Ovary (tissue), 7 donors: ENCODE measurements at regions not wholly inside any gene's neighbourhood (a gene's known extent, or its start where the extent isn't known, plus 50 kb on each side); places are given as distances from the start of the nearest gene placed in this dataset.

Experiments
- DNase-seq, 5 donors: peaks; one replicate each; pipeline ENCODE4 v3.0.0-alpha.2; 2019 to 2020
- H3K27ac ChIP-seq, 2 donors: fragments of 200-600 bp; one replicate each; pipeline versions ENCODE4 v1.5.1 to v1.8.0; 2019 to 2022
- H3K27me3 ChIP-seq: fragments of 200-600 bp; one replicate; pipeline ENCODE4 v1.8.0; 2022
- H3K36me3 ChIP-seq: fragments of 200-600 bp; sonication (generic); one replicate; pipeline ENCODE4 v1.5.1; 2019
- H3K4me1 ChIP-seq: one replicate; pipeline ENCODE4 v1.8.1; 2013; ENCODE audit warnings: mild to moderate bottlenecking, moderate library complexity; ENCODE audit not compliant: insufficient read depth
- H3K4me3 ChIP-seq: fragments of 200-600 bp; sonication (generic); one replicate; pipeline ENCODE4 v1.5.1; 2017
- H3K9me3 ChIP-seq, 2 donors: fragments of 200-600 bp in 1 of 2; sonication (generic) in 1 of 2; one replicate each; pipeline versions ENCODE4 v1.5.1 to v1.8.1; 2013 to 2019; ENCODE audit warnings: mild to moderate bottlenecking in 1 of 2, moderate library complexity in 1 of 2
- EP300 ChIP-seq: sonication (generic); formaldehyde crosslinking; IDR thresholded peaks from one replicate; pipeline ENCODE4 v1.6.1; 2017; ENCODE audit warnings: antibody characterized with exemption
- POLR2A ChIP-seq: fragments of 450-650 bp; IDR thresholded peaks from one replicate; pipeline ENCODE4 v1.6.1; 2017; ENCODE audit warnings: antibody characterized with exemption, mild to moderate bottlenecking, moderate library complexity
- WGBS, 3 donors: extraction: QIAGEN DNeasy Blood & Tissue Kit in 1 of 3; methylation state at CpG; one replicate each; pipeline versions ENCODE4 v1.1.5 to v1.1.7; 2013 to 2017; 5-methylcytosine and 5-hydroxymethylcytosine counted together
- intact Hi-C, 4 donors: fragments of 100-400 bp; cut with DNase I; formaldehyde crosslinking; loops; one replicate each; pipeline versions ENCODE4 v1.11.0 to v1.15.1; 2022 to 2023
- TF ChIP-seq, protein P1 (sequence below), 3 donors: fragments of 450-650 bp in 2 of 3; fragments of 200-600 bp in 1 of 3; IDR thresholded peaks; one replicate each; pipeline versions ENCODE4 v1.5.1 to v1.8.0; 2016 to 2022; ENCODE audit warnings: antibody characterized with exemption in 3 of 3, mild to moderate bottlenecking in 1 of 3
- donor health status: DM: no; HTN: no; CAD: no; lungs with moderate emphysema.
- donor health status: DM: no; HTN: no; CAD: no.
- donor health status: Bipolar disorder and iron deficiency.
- donor health status: DM: no; HTN: no; CAD: no.
- donor health status: DM: yes; HTN: yes; CAD: no.

DNA sequence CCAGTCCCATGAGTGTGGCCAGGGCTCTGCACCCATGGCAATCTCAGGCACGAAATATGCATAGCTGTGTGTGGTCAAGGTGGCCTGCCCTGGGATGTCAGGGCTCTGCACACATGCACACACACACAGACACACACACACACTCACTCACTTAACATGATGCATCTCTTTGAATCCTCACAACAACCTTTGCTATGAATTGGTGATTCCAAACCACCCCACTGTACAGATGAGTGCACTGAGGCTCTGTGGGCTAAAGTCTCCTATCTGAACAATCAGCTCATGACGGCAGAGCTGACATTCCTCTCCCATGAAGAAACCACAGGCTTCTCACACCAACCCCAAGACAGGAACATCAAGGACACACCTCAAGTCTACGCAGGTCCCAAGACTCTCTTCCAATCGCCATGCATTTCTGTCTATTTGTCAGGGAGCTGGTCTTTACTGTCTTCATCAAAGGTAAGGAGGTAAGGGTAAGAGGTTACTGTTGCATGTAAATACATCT, 131.6 kb downstream of the ETS2 start:
- Histone ChIP-seq H3K9me3 (no peaks in the 10 kb centered on the region), H3K4me1 (no peaks in the 10 kb centered on the region), H3K27ac (no peak overlapping the region), H3K4me3 (no peak overlapping the region), H3K36me3 (no peaks in the 10 kb centered on the region), H3K27me3 (no peaks in the 10 kb centered on the region)
- intact Hi-C loops: no loop called here
- WGBS, 3 donors: 92 to 99% (median 97%) methylated on average over 4 of the region's 4 CpGs
- no peak for DNase-seq
- TF ChIP-seq EP300: no peak

DNA sequence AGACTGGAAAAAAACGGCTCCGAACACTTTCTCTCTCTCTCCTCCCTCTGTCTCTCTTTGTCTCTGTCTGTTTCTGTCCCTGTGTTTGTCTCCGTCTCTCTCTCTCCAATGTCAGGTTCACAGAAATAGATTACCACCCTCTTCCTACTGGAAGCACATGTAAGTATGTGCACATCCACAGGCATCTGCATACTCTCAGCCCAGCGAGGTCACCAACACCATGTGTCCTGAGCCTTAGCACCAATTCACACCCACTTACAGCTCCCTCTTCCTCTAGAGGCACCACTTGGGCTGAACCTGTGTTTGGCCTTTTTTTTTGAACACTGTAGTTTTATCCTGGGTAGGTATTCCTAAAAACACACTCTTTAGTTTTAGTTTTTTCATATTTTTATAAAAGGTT, 130.5 kb downstream of the ETS2 start:
- Histone ChIP-seq H3K36me3 (no peaks in the 10 kb centered on the region), H3K4me1 (no peaks in the 10 kb centered on the region), H3K4me3 (no peak overlapping the region), H3K27ac (no peak overlapping the region), H3K27me3 (no peaks in the 10 kb centered on the region), H3K9me3 (no peaks in the 10 kb centered on the region)
- intact Hi-C loops: no loop called here
- TF ChIP-seq, protein P1, sequence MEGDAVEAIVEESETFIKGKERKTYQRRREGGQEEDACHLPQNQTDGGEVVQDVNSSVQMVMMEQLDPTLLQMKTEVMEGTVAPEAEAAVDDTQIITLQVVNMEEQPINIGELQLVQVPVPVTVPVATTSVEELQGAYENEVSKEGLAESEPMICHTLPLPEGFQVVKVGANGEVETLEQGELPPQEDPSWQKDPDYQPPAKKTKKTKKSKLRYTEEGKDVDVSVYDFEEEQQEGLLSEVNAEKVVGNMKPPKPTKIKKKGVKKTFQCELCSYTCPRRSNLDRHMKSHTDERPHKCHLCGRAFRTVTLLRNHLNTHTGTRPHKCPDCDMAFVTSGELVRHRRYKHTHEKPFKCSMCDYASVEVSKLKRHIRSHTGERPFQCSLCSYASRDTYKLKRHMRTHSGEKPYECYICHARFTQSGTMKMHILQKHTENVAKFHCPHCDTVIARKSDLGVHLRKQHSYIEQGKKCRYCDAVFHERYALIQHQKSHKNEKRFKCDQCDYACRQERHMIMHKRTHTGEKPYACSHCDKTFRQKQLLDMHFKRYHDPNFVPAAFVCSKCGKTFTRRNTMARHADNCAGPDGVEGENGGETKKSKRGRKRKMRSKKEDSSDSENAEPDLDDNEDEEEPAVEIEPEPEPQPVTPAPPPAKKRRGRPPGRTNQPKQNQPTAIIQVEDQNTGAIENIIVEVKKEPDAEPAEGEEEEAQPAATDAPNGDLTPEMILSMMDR (IDR thresholded peaks at IDR 0.05): no peak
- no peak for TF ChIP-seq POLR2A
- TF ChIP-seq EP300: no peak
- 61 to 81% (median 75%) methylated on average over 4 of the region's 4 CpGs for WGBS, 3 donors
- DNase-seq: no peak

DNA sequence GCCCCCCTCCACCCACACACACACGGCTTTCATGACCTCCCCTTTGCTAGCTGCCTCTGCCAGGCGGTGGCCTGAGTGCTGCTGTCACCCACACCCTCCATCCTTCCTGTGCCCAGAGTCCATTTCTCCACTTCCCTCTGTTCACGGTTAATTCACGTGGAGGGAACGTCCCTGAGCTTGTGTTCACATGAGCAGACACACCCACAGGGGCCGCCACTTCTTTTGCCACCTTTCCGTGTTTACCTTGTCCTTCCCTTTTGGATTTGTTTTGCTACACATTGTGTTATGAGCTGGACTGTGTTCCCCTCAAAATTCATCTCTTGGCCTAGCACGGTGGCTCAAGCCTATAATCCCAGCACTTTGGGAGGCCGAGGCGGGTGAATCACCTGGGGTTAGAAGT, 128.0 kb downstream of the ETS2 start:
- 91 to 95% (median 95%) methylated on average over 10 of the region's 10 CpGs for WGBS, 3 donors
- TF ChIP-seq EP300: no peak
- no peak overlapping the region for H3K27ac ChIP-seq

DNA sequence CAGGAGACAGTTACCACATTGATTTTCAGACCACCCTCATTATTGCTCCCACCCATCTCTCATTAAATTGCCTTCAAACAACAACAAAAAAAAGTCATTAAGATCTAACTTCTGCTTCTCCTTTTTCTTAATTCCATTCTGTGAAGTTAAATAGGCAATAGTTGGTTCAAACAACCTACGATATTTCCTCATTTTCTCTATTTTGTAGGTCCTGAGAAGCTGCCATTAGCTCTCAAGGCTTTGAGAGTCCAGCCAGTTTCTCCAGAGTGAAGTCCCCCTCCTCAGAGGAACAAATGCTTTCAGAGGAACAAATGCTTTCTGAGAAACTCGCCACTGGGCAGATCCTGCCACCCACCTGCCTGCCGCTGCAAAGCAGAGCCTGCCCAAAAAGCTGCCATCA, 125.6 kb downstream of the ETS2 start:
- no peak overlapping the region for H3K27ac ChIP-seq
- H3K4me3 ChIP-seq: no peak overlapping the region
- 93 to 99% (median 95%) methylated on average over 3 of the region's 3 CpGs for WGBS, 3 donors
- intact Hi-C loops: no loop called here
- no peak for DNase-seq
- no peak for TF ChIP-seq EP300
- TF ChIP-seq, protein P1 (IDR thresholded peaks at IDR 0.05): no peak
- TF ChIP-seq POLR2A: no peak
- H3K36me3 ChIP-seq: no peaks in the 10 kb centered on the region
- no peaks in the 10 kb centered on the region for H3K4me1 ChIP-seq
- no peaks in the 10 kb centered on the region for H3K27me3 ChIP-seq
- H3K9me3 ChIP-seq: no peaks in the 10 kb centered on the region

More for the DNA sequence above, 128.0 kb downstream of the ETS2 start:
- H3K4me1 ChIP-seq: no peaks in the 10 kb centered on the region
- no peaks in the 10 kb centered on the region for H3K9me3 ChIP-seq
- no peak overlapping the region for H3K4me3 ChIP-seq
- H3K36me3 ChIP-seq: no peaks in the 10 kb centered on the region
- intact Hi-C loops: no loop called here
- no peak for DNase-seq
- H3K27me3 ChIP-seq: no peaks in the 10 kb centered on the region

DNA sequence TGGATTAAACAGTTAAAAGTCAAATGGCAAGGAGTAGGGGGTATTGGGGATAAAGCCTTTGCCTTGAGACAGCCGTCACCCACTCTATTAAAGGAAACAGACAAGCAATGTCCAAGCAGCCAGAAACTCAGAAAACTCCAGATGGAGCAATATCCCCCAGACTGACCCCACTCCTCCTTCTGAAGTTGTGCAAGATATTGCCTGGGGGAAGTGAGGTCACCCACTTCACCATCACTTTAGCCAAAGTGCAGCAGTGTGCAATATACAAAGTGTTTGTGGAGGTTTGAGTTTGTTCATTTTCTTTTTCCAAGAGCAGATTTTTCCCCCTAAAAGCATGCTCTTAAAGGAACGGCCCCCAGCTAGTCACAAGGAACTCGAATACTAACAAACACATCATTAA, 125.1 kb downstream of the ETS2 start:
- H3K27ac ChIP-seq: no peak overlapping the region
- no peaks in the 10 kb centered on the region for H3K9me3 ChIP-seq
- intact Hi-C loops: no loop called here
- H3K4me1 ChIP-seq: peaks cover 1% of the 10 kb centered on the region
- WGBS, 3 donors: 37 to 48% (median 37%) methylated on average over 3 of the region's 3 CpGs
- peak in 1 of 5 donors; percentile 65 for DNase-seq
- H3K36me3 ChIP-seq: no peaks in the 10 kb centered on the region
- no peak for TF ChIP-seq EP300
- TF ChIP-seq, protein P1 (IDR thresholded peaks at IDR 0.05): no peak
- no peak for TF ChIP-seq POLR2A
- H3K4me3 ChIP-seq: no peak overlapping the region
- H3K27me3 ChIP-seq: no peaks in the 10 kb centered on the region

DNA sequence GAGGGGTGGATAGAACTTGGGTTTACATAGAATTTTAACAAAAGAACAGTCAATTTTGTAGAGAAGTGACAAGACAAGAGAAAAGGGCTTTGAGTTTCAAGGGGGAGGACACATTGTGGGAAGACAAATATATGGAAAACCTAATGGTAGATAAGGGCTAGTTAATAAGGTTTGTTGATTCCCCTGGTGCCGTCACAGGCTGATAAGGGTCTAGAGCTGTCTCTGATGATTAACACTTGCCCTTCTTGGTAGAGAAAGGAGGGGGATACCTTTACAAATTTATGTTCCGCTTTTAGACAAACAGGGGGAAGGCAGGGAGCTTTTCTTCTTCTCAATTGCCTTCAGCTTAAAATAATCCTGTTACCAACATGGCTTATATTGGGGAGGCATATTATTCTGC, 124.3 kb downstream of the ETS2 start:
- no peaks in the 10 kb centered on the region for H3K36me3 ChIP-seq
- H3K27me3 ChIP-seq: no peaks in the 10 kb centered on the region
- TF ChIP-seq, protein P1 (IDR thresholded peaks at IDR 0.05): no peak
- TF ChIP-seq POLR2A (no peak), EP300 (no peak)
- no peak overlapping the region for H3K4me3 ChIP-seq
- intact Hi-C loops: no loop called here
- no peaks in the 10 kb centered on the region for H3K9me3 ChIP-seq
- H3K27ac ChIP-seq: no peak overlapping the region
- no peak for DNase-seq
- 76 to 78% (median 77%) methylated on average over 2 of the region's 2 CpGs for WGBS, 3 donors
- H3K4me1 ChIP-seq: peaks cover 5% of the 10 kb centered on the region
